ENCODE measurements at regions not wholly inside any gene's neighbourhood (a gene's known extent, or its start where the extent isn't known, plus 50 kb on each side); places are given as distances from the start of the nearest gene placed in this dataset.

DNA sequence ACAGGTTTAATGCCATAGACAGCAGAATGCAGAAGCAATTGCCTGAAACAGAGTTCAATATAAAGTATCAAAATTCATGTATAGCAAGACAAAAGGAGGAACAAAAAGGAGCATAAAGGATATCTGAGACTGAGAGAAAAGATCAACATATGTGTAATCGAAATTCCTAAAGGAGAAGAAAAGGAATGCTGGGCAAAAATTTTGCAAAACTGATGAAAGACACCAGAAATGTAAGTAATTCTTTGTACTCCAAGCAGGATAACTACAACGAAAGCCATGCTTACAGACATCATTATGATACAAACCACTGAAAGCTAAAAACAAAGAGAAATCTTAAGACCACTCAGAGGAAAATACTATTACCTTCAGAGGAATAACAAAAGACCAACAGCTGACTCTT lies 72.8 kb upstream of the MTAP start:
- DNase-seq (ENCODE audit: low spot score), result no peak
- TF ChIP-seq, protein P1, sequence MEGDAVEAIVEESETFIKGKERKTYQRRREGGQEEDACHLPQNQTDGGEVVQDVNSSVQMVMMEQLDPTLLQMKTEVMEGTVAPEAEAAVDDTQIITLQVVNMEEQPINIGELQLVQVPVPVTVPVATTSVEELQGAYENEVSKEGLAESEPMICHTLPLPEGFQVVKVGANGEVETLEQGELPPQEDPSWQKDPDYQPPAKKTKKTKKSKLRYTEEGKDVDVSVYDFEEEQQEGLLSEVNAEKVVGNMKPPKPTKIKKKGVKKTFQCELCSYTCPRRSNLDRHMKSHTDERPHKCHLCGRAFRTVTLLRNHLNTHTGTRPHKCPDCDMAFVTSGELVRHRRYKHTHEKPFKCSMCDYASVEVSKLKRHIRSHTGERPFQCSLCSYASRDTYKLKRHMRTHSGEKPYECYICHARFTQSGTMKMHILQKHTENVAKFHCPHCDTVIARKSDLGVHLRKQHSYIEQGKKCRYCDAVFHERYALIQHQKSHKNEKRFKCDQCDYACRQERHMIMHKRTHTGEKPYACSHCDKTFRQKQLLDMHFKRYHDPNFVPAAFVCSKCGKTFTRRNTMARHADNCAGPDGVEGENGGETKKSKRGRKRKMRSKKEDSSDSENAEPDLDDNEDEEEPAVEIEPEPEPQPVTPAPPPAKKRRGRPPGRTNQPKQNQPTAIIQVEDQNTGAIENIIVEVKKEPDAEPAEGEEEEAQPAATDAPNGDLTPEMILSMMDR (IDR thresholded peaks at IDR 0.05; ENCODE audit: extremely low read depth, missing control alignments), result no peak

DNA sequence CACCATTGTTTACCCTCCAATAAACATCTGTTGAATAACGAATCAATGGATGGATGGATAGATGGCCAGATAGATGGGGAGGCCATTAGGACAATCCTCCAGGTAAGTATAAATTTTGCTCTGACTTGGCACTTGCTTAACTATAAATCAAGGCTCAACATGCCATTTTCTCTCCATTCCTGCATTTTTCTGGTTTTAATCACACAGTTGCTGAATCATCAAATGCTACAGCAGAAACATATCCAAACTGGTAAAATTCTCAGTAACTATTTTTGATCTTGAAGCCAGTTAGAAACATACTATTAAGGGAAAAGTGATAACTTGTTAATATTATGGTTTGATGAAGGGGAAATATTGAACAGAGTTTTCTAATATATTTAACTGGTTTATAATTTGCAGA lies 71.5 kb upstream of the MTAP start:
- TF ChIP-seq, protein P1 (IDR thresholded peaks at IDR 0.05; ENCODE audit: extremely low read depth, missing control alignments), result no peak
- no peak for DNase-seq (ENCODE audit: low spot score)

DNA sequence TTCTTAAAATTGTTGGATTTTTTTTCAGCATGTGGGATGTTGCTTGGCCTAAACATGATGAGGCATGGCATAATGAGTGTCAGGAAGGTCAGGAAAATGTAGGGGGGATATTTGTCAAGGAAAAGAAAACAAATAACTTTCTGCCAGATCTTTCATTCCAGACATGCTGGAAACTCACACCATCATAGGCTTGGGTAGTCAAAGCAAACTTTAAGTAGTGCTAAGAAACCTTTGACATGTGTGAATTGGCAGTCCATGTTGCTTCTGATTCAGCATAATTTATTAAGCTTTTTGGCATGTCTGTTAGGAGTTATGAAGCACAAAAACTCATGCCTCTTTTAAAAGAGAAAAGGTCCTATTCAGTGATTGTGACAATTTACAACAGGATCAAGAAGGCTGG lies 61.3 kb upstream of the MTAP start:
- DNase-seq (ENCODE audit: low spot score), result no peak
- TF ChIP-seq, protein P1 (IDR thresholded peaks at IDR 0.05; ENCODE audit: extremely low read depth, missing control alignments), result no peak

DNA sequence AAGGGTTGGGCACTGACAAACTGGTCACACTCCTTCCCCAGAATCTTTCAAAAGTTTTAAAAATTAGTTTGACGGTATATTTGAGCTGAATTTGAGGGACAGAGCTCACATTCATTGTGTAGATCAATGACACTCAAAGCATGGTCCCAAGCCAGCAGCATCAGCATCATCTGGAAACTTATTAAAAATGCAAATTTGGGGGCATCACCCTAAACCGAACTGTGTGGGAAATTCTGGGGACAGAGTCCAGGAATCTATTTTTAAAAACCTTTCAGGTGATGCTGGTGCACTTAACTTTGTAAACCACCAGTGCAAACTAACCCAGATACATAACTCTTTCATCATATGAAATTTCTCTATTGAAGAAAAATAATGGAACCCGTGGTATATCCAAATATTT lies 58.1 kb upstream of the MTAP start:
- DNase-seq (ENCODE audit: low spot score), result no peak
- TF ChIP-seq, protein P1 (IDR thresholded peaks at IDR 0.05; ENCODE audit: extremely low read depth, missing control alignments), result no peak

DNA sequence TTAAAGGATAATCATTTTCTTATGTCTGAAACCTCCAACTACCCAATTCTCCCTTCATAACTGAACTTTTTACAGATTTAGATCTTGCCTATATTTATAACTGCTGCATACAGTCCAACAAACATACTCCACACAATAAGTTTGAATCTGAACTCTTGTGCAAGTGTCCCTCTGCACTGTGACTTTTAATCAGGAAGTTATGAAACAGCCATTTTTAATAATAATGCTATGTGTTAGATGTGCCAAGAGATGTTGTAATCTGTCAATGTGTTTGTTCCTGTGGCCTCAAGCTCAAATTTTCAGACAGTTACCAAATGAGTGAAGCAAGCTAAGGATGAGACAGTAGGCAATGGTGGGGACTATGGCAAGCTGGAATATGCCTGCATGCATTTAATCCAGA lies 57.6 kb upstream of the MTAP start:
- TF ChIP-seq, protein P1 (IDR thresholded peaks at IDR 0.05; ENCODE audit: extremely low read depth, missing control alignments), result no peak
- no peak for DNase-seq (ENCODE audit: low spot score)

DNA sequence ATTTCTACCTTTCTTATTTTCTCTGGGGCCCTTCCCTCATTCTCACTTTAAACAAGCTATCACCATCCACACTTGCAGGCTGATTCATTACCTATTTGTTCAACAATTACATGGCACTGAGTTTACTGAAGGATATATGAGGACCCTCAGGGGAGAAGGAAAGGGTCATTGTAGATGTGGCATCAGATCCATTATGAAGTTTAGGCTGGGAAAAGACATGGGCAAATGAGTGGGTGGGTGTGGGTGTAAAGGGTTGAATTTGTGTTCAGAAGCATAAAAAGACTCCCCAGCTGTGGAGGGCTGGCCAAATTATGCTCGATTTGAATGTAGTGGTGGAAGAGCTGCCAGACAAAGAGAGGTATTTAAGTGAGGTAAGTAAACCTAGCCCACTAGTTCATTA lies 55.9 kb upstream of the MTAP start:
- TF ChIP-seq, protein P1 (IDR thresholded peaks at IDR 0.05; ENCODE audit: extremely low read depth, missing control alignments), result no peak
- no peak for DNase-seq (ENCODE audit: low spot score)

DNA sequence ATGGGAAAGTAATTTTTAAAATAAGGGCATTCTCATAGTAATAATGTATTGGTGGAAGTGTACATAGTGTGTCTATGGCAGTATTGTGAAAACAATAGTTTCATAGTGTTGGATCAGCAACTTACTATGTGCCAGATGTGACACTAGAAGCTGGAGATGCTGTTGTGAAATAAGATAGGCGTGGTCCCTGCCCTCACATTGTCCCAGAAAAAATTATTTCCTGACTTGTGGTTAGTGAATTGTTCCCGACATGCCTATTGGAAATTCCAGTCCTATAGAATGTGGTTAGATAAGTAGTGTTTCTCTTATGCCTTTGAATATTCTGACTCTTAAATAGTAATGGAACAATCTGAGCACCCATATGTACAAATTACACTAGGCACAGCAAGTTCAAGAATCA lies 55.3 kb upstream of the MTAP start:
- TF ChIP-seq, protein P1 (IDR thresholded peaks at IDR 0.05; ENCODE audit: extremely low read depth, missing control alignments), result no peak

More for the DNA sequence above, 55.3 kb upstream of the MTAP start:
- no peak for DNase-seq (ENCODE audit: low spot score)

Measured in GM20000 (cell line).